SK-N-SH (cell line): ENCODE measurements at regions not wholly inside any gene's neighbourhood (a gene's known extent, or its start where the extent isn't known, plus 50 kb on each side); places are given as distances from the start of the nearest gene placed in this dataset.

Experiments used
- CTCF ChIA-PET: fragments of 300-600, 350-600 bp; formaldehyde crosslinking; extraction: SDS; loops from one replicate; lab custom pipeline; 2021; lab: Yijun Ruan, JAX
- POLR2A ChIA-PET: fragments of 350-600 bp; sonication (Branson Sonifier 250); formaldehyde crosslinking; extraction: SDS; loops from one replicate; lab custom pipeline; 2020; ENCODE audit warnings: antibody characterized with exemption, inconsistent platforms; lab: Yijun Ruan, JAX
- DNase-seq: peaks from one replicate; pipeline ENCODE4 v3.0.0; 2012
- H2AFZ ChIP-seq: fragments of 200-600 bp; sonication (generic); 2 replicates; pipeline ENCODE4 v1.8.1; 2016; ENCODE audit warnings: antibody characterized with exemption, mild to moderate bottlenecking, low read depth
- H3F3A ChIP-seq: fragments of 200-600 bp; sonication (generic); replicated peaks from 2 replicates; pipeline ENCODE3; 2016; ENCODE audit warnings: antibody characterized with exemption, mild to moderate bottlenecking; ENCODE audit not compliant: insufficient read depth
- H3K27ac ChIP-seq, 2 experiments: fragments of 200-500 bp in 1 of 2; fragments of 200-600 bp in 1 of 2; sonication (Bioruptor generic) in 1 of 2; sonication (generic), shearing (Covaris generic) in 1 of 2; 2 replicates each; pipeline versions ENCODE4 v1.5.1 to v1.6.1; 2014 to 2016; ENCODE audit warnings: low read depth in 2 of 2, inconsistent platforms in 1 of 2, low read length in 1 of 2, mild to moderate bottlenecking in 1 of 2, mixed read lengths in 1 of 2
- H3K27me3 ChIP-seq: fragments of 200-600 bp; sonication (generic), shearing (Covaris generic); 2 replicates; pipeline ENCODE4 v1.6.1; 2016; ENCODE audit warnings: mixed run types; ENCODE audit not compliant: insufficient read depth
- H3K36me3 ChIP-seq, 2 experiments: fragments of 200-500 bp in 1 of 2; fragments of 200-600 bp in 1 of 2; sonication (Bioruptor generic) in 1 of 2; sonication (generic) in 1 of 2; replicated peaks in 1 of 2; 2 replicates each; pipeline versions ENCODE3 to v1.5.1; 2014 to 2016; ENCODE audit warnings: low read length in 1 of 2, mild to moderate bottlenecking in 1 of 2; ENCODE audit not compliant: insufficient read depth in 2 of 2, control insufficient read depth in 1 of 2
- H3K4me1 ChIP-seq, 2 experiments: fragments of 200-500 bp in 1 of 2; fragments of 200-600 bp in 1 of 2; sonication (Bioruptor generic) in 1 of 2; sonication (generic), shearing (Covaris generic) in 1 of 2; 2 replicates each; pipeline versions ENCODE4 v1.5.1 to v1.6.1; 2014 to 2016; ENCODE audit warnings: low read depth in 1 of 2, low read length in 1 of 2, mixed run types in 1 of 2; ENCODE audit not compliant: insufficient read depth in 2 of 2, control insufficient read depth in 1 of 2
- H3K4me2 ChIP-seq: fragments of 200-600 bp; sonication (generic), shearing (Covaris generic); 2 replicates; pipeline ENCODE4 v1.6.1; 2017; ENCODE audit warnings: mixed run types
- H3K4me3 ChIP-seq, 2 experiments: fragments of 200-500 bp in 1 of 2; fragments of 200-600 bp in 1 of 2; sonication (Bioruptor generic) in 1 of 2; sonication (generic), shearing (Covaris generic) in 1 of 2; 2 replicates each; pipeline versions ENCODE4 v1.5.1 to v1.8.1; 2014 to 2016; ENCODE audit warnings: low read depth in 2 of 2, inconsistent platforms in 1 of 2, low read length in 1 of 2, mild to moderate bottlenecking in 1 of 2, mixed read lengths in 1 of 2, moderate library complexity in 1 of 2
- H3K79me2 ChIP-seq: fragments of 200-600 bp; sonication (generic); 2 replicates; pipeline ENCODE4 v1.8.1; 2017; ENCODE audit warnings: mild to moderate bottlenecking; ENCODE audit not compliant: insufficient read depth
- H3K9ac ChIP-seq: fragments of 200-600 bp; sonication (generic); 2 replicates; pipeline ENCODE4 v1.6.1; 2017; ENCODE audit warnings: mixed run types
- H3K9me2 ChIP-seq: fragments of 200-600 bp; sonication (generic); 2 replicates; pipeline ENCODE4 v1.6.1; 2017; ENCODE audit warnings: mixed run types
- H3K9me3 ChIP-seq: fragments of 200-600 bp; sonication (generic); 2 replicates; pipeline ENCODE4 v1.6.1; 2017; ENCODE audit warnings: mixed run types, mild to moderate bottlenecking, moderate library complexity
- H4K20me1 ChIP-seq: fragments of 200-600 bp; sonication (generic); 2 replicates; pipeline ENCODE4 v1.6.1; 2017; ENCODE audit warnings: mild to moderate bottlenecking, mixed run types; ENCODE audit not compliant: insufficient read depth
- EZH2phosphoT487 ChIP-seq: fragments of 200-600 bp; sonication (generic); IDR thresholded peaks from 2 replicates; pipeline ENCODE4 v1.6.1; 2017; ENCODE audit warnings: low read depth, mixed run types, mild to moderate bottlenecking, antibody characterized with exemption, moderate library complexity, borderline replicate concordance
- FOXJ3 ChIP-seq: sonication (generic); formaldehyde crosslinking; IDR thresholded peaks from 2 replicates; pipeline ENCODE4 v1.5.1; 2020; ENCODE audit warnings: mild to moderate bottlenecking, missing genetic modification reagents
- GATA2 ChIP-seq: sonication (generic); formaldehyde crosslinking; IDR thresholded peaks from 2 replicates; pipeline ENCODE4 v1.5.0; 2020; ENCODE audit warnings: mild to moderate bottlenecking, missing genetic modification reagents
- MEF2A ChIP-seq: IDR thresholded peaks from 2 replicates; pipeline ENCODE4 v1.4.0; 2012; ENCODE audit warnings: low read depth, borderline replicate concordance
- MXI1 ChIP-seq: IDR thresholded peaks from 2 replicates; pipeline ENCODE4 v1.6.1; 2012; ENCODE audit warnings: mild to moderate bottlenecking, low read depth, low read length, improper control_type of control experiment
- RAD21 ChIP-seq: IDR thresholded peaks from 2 replicates; pipeline ENCODE4 v1.6.1; 2012; ENCODE audit warnings: mild to moderate bottlenecking, low read length
- REST ChIP-seq: IDR thresholded peaks from 2 replicates; pipeline ENCODE4 v1.6.1; 2012; ENCODE audit warnings: mild to moderate bottlenecking, low read depth, low read length, moderate library complexity
- RFX5 ChIP-seq: IDR thresholded peaks from 2 replicates; pipeline ENCODE4 v1.6.1; 2012; ENCODE audit warnings: mild to moderate bottlenecking, improper control_type of control experiment, low read length
- RXRA ChIP-seq: IDR thresholded peaks from 2 replicates; pipeline ENCODE4 v1.4.0; 2012; ENCODE audit warnings: low read depth, mild to moderate bottlenecking, borderline replicate concordance
- SMC3 ChIP-seq: IDR thresholded peaks from 2 replicates; pipeline ENCODE4 v1.6.1; 2012; ENCODE audit warnings: low read depth, low read length, improper control_type of control experiment
- TEAD4 ChIP-seq: IDR thresholded peaks from 2 replicates; pipeline ENCODE4 v1.4.0; 2012; ENCODE audit warnings: mild to moderate bottlenecking, borderline replicate concordance; ENCODE audit not compliant: insufficient read depth
- USF2 ChIP-seq: fragments of 150-350 bp; IDR thresholded peaks from 2 replicates; pipeline ENCODE4 v1.6.1; 2017; ENCODE audit warnings: antibody characterized with exemption, low read length, low read depth, borderline replicate concordance
- WGBS: methylation state at CpG from one replicate; pipeline ENCODE4 v1.1.6; 2017; ENCODE audit warnings: low lambda C conversion rate; 5-methylcytosine and 5-hydroxymethylcytosine counted together

GRCh38 chr7:12802070-12802469 is 114.6 kb downstream of the ARL4A start:
- H3K4me1 ChIP-seq: no peaks in the 10 kb centered on the region
- CTCF ChIA-PET: interaction anchor here (1.0 kb wide), 1 partner anchor 26 kb away, joined by 3 read pairs; no protein-coding TSS in a partner anchor
- no peak overlapping the region for H3K27ac ChIP-seq
- WGBS: 9% methylated on average over 2 of the region's 2 CpGs
- no peaks in the 10 kb centered on the region for H3K27me3 ChIP-seq
- H4K20me1 ChIP-seq: no peaks in the 10 kb centered on the region
- no peaks in the 10 kb centered on the region for H3F3A ChIP-seq
- no peaks in the 10 kb centered on the region for H3K79me2 ChIP-seq
- H3K9me2 ChIP-seq: no peaks in the 10 kb centered on the region
- no peak overlapping the region for H3K4me2 ChIP-seq
- no peaks in the 10 kb centered on the region for H3K36me3 ChIP-seq
- no peak overlapping the region for H2AFZ ChIP-seq
- TF ChIP-seq EZH2phosphoT487 (no peak), SMC3 (no peak), RFX5 (no peak), RAD21 (no peak), FOXJ3 (CRISPR knock-in tag) (no peak)
- H3K4me3 ChIP-seq: no peak overlapping the region
- DNase-seq: no peak
- POLR2A ChIA-PET: no interaction called here
- no peak overlapping the region for H3K9ac ChIP-seq
- no peaks in the 10 kb centered on the region for H3K9me3 ChIP-seq

- TF ChIP-seq GATA2 (CRISPR knock-in tag) (no peak), MXI1 (no peak), RXRA (no peak), REST (no peak), TEAD4 (no peak), USF2 (no peak), MEF2A (no peak), RAD21 (no peak)
- TF ChIP-seq, all 33 proteins: peak for 0
- Histone ChIP-seq H3K9me2 (no peaks in the 10 kb centered on the region), H3K27me3 (no peaks in the 10 kb centered on the region), H3K9ac (no peak overlapping the region), H2AFZ (no peak overlapping the region), H3K36me3 (no peaks in the 10 kb centered on the region), H3K4me2 (no peak overlapping the region), H3K4me1 (no peaks in the 10 kb centered on the region), H3K9me3 (no peaks in the 10 kb centered on the region), H3K4me3 (no peak overlapping the region), H3K79me2 (no peaks in the 10 kb centered on the region), H3K27ac (no peak overlapping the region), H4K20me1 (no peaks in the 10 kb centered on the region), H3F3A (no peaks in the 10 kb centered on the region)
- ChIA-PET POLR2A (no interaction called here), CTCF (no interaction called here)
- DNase-seq: no peak
- 10% methylated on average over 7 of the region's 7 CpGs for WGBS
These were observed 116.1 kb downstream of the ARL4A start for GRCh38 chr7:12803542-12803941.
